ENCODE measurements at regions not wholly inside any gene's neighbourhood (a gene's known extent, or its start where the extent isn't known, plus 50 kb on each side); places are given as distances from the start of the nearest gene placed in this dataset.
"Not testable (repeated sequence)": the region's sequence is repeated elsewhere in the genome, so short reads cannot be mapped to it uniquely, and the experiment has no call there.

DNA sequence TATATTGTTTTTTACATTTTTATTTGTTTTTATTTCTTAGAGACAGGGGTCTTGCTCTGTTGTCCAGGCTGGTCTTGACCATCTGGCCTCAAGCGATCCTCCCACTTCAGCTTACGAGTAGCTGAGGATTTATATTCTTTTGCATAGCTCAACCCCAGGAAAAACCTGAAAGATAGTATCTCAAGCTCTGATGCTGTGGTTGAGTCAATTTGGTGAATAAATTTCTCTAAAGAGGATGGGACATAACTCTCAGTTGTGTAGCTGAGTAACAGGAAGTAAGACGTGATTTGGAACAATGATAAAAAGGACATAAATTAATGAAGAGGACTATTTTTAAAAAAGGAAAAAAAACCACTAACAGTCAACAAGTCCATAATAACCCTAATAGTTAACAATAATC is 79.8 kb upstream of the TNFSF11 start:
- H3K27ac ChIP-seq = no peak overlapping the region
- TF ChIP-seq, protein P1, sequence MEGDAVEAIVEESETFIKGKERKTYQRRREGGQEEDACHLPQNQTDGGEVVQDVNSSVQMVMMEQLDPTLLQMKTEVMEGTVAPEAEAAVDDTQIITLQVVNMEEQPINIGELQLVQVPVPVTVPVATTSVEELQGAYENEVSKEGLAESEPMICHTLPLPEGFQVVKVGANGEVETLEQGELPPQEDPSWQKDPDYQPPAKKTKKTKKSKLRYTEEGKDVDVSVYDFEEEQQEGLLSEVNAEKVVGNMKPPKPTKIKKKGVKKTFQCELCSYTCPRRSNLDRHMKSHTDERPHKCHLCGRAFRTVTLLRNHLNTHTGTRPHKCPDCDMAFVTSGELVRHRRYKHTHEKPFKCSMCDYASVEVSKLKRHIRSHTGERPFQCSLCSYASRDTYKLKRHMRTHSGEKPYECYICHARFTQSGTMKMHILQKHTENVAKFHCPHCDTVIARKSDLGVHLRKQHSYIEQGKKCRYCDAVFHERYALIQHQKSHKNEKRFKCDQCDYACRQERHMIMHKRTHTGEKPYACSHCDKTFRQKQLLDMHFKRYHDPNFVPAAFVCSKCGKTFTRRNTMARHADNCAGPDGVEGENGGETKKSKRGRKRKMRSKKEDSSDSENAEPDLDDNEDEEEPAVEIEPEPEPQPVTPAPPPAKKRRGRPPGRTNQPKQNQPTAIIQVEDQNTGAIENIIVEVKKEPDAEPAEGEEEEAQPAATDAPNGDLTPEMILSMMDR (conservative IDR thresholded peaks at IDR 0.05) = no peak
- no peak for TF ChIP-seq ZFX (IDR thresholded peaks at IDR 0.05)

DNA sequence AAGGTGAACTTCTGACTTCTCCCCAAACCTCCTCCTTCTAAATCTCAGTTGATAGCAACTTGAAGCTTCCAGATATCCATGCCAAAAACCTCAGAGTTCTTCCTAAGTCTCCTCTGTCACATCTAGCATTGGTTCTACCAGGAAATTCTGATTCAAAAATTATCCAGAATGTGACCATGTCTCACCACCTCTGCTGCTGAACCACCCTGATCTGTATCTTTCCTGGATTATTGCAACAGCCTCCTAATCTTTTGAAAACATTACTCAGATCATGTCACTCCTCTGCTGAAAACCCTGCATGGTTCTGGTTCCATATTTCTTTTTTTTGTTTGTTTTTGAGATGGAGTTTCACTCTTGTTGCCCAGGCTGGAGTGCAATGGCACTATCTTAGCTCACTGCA is 78.7 kb upstream of the TNFSF11 start:
- TF ChIP-seq, protein P1 (conservative IDR thresholded peaks at IDR 0.05) = no peak
- no peak for TF ChIP-seq ZFX (IDR thresholded peaks at IDR 0.05)
- no peak overlapping the region; the same call in 1 of the 2 replicates for H3K27ac ChIP-seq

DNA sequence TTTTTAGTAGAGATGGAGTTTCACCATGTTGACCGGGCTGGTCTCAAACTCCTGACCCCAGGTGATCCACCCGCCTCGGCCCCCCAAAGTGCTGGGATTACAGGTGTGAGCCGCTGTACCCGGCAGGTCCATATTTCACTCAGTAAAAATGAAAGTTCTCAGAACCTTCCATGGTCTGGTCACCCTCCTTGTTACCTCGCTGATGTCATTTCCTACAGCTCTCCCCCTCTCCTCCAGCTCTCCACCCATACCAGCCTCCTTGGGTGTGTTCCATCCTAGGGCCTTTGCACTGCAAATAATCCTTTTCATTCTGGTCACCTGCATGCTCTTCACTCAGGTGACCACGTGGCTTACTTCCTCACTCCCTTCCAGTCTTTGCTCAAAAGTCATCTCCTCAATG is 78.2 kb upstream of the TNFSF11 start:
- no peak for TF ChIP-seq ZFX (IDR thresholded peaks at IDR 0.05)
- TF ChIP-seq, protein P1 (conservative IDR thresholded peaks at IDR 0.05) = no peak

DNA sequence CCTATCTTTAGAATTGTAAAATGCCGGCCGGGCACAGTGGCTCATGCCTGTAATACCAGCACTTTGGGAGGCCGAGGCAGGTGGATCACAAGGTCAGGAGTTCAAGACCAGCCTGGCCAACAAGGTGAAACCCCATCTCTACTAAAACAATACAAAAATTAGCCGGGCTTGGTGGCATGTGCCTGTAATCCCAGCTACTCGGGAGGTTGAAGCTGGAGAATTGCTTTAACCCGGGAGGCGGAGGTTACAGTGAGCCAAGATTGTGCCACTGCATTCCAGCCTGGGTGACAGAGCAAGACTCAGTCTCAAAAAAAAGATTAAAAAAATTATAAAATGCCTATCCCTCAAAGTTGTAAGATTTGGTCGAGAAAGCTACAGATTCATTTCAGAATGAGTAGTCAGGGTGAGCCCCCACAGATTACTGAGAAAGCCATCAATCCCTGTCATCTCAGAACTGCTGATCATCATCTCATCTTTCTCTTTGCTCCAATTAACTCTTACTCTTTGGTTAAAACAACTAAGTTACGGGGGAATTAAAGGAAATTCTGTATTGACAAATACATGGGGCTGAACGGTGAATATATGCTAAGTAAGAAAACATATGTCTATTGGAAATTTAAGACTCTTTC is 76.9 kb upstream of the TNFSF11 start:
- H3K27ac ChIP-seq = not testable (repeated sequence)

More for the DNA sequence above, 78.2 kb upstream of the TNFSF11 start:
- no peak overlapping the region; the same call in 1 of the 2 replicates for H3K27ac ChIP-seq

DNA sequence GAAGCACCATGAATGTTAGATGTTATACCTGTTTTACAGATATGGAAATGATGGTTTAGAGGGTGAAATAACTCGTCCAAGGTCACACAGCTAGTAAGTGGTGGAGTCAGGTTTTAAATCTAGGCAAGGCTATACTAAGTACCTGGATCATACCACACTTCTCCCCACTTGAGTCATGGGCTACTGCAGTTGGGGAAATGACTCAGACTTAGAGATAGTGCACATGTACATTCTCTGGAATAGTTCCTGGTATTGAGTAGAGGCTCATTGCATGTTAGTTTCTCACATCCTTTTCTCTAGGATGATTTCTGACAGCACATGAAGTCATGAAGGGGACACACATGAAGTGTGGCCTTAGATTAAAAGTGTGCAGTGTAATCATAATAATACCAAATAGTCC is 76.2 kb upstream of the TNFSF11 start:
- TF ChIP-seq ZFX (IDR thresholded peaks at IDR 0.05) = no peak
- TF ChIP-seq, protein P1 (conservative IDR thresholded peaks at IDR 0.05) = no peak
- H3K27ac ChIP-seq = no peak overlapping the region

DNA sequence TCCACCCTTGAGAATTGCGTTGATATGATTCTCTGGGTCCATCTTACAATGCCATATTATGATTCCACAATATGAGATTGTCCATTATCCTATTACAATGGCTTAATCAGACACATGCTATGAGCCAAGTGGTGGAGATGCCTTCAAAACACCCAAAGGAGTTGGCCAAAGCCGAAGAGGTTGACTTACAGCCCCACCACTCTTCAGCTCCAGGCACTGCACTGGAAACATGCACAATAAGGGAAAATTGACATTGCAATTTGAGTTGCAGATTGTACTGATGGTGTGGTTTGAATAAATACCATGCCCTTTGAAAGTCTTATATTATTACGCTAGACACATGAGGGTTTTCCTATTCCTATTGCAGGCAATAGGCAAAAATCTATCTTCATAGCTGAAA is 75.4 kb upstream of the TNFSF11 start:
- no peak overlapping the region for H3K27ac ChIP-seq
- no peak for TF ChIP-seq ZFX (IDR thresholded peaks at IDR 0.05)
- TF ChIP-seq, protein P1 (conservative IDR thresholded peaks at IDR 0.05) = 0 out of 2 replicates have a peak, but pooled peaks have one; percentile 8
